ENCODE measurements at regions not wholly inside any gene's neighbourhood (a gene's known extent, or its start where the extent isn't known, plus 50 kb on each side); places are given as distances from the start of the nearest gene placed in this dataset.

GRCh38 chr1:208879022-208879421, 634.8 kb upstream of the PLXNA2 start:
- TF ChIP-seq, protein P1, sequence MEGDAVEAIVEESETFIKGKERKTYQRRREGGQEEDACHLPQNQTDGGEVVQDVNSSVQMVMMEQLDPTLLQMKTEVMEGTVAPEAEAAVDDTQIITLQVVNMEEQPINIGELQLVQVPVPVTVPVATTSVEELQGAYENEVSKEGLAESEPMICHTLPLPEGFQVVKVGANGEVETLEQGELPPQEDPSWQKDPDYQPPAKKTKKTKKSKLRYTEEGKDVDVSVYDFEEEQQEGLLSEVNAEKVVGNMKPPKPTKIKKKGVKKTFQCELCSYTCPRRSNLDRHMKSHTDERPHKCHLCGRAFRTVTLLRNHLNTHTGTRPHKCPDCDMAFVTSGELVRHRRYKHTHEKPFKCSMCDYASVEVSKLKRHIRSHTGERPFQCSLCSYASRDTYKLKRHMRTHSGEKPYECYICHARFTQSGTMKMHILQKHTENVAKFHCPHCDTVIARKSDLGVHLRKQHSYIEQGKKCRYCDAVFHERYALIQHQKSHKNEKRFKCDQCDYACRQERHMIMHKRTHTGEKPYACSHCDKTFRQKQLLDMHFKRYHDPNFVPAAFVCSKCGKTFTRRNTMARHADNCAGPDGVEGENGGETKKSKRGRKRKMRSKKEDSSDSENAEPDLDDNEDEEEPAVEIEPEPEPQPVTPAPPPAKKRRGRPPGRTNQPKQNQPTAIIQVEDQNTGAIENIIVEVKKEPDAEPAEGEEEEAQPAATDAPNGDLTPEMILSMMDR (IDR thresholded peaks at IDR 0.05) = no peak
- TF ChIP-seq POLR2A (IDR thresholded peaks at IDR 0.05) = no peak

All from lower leg skin (tissue), 3 donors.